GM19395 (cell line): ENCODE measurements at regions not wholly inside any gene's neighbourhood (a gene's known extent, or its start where the extent isn't known, plus 50 kb on each side); places are given as distances from the start of the nearest gene placed in this dataset.
"Not testable (repeated sequence)": the region's sequence is repeated elsewhere in the genome, so short reads cannot be mapped to it uniquely, and the experiment has no call there.

ENCODE experiments used
- ATAC-seq: cut with Tn5 transposase; IDR thresholded peaks from one replicate; pipeline ENCODE4 v1.9.1; 2021; ENCODE audit warnings: mild to moderate bottlenecking, moderate library complexity; ENCODE audit not compliant: unreplicated experiment

GRCh38 chr4:49226216-49226866, 240.3 kb downstream of the CWH43 start:
- ATAC-seq: not testable (repeated sequence)

GRCh38 chr4:49227941-49228340, 241.9 kb downstream of the CWH43 start:
- not testable (repeated sequence) for ATAC-seq

DNA sequence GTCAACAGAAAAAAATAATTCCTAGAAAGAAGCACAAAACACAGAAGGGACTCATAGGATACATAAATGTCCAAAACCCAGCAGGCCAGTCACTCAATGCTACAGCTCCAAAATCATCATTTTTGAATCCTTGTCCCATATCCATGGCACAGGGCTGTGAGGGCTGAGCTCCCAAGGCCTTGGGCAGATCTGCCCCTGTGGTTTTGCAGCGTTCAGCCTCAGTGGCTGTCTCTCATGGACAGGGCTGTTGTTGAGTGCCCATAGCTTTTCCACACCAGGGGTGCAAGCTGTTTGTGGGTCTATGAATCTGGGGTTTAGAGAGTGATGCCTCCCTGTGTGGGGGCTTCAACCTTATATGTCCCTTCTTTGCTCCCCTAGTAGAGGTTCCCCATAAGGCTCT, 243.2 kb downstream of the CWH43 start:
- ATAC-seq: not testable (repeated sequence)

GRCh38 chr4:49229713-49230112, 243.6 kb downstream of the CWH43 start:
- not testable (repeated sequence) for ATAC-seq

DNA sequence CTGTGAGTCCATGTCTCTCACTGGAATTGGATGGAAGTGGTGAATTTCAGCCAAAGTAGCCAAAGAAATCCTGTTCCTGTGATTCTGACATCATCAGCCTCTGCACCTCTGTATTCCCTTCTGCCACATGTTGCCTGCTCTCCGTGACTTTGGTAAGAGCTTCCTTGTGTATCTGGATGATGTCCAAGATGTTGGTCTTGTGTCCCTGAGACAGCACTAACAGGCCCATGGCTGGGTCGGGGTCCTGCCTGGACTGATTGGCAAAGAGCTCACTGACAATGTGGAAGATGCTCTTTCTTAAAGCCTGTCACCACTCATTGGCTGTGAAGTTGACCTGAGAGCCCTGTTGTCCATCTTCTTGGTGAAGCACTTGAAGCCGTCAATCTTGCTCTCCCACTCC, 247.3 kb downstream of the CWH43 start:
- ATAC-seq: not testable (repeated sequence)

GRCh38 chr4:49233749-49234148, 247.7 kb downstream of the CWH43 start:
- ATAC-seq: not testable (repeated sequence)

DNA sequence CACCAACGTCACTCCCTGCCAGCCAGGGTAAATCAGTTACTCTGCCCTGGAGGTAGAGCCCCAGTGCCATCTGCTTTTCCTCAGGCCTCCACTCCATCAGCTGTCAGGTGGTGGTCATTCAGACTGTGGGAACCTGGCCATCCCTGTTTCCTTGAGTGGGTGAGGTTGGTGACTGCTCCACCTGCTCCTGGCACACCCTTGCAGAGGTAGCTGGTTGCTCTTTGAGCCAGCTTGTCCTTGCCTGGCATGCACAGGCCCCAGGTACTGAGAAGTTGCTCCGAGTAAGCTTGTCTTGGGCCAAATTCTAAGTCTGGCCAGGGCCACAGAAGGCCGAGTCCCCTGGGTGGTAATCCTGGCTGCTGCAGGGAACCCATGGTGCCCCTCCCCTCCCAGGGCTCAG, 248.3 kb downstream of the CWH43 start:
- not testable (repeated sequence) for ATAC-seq

DNA sequence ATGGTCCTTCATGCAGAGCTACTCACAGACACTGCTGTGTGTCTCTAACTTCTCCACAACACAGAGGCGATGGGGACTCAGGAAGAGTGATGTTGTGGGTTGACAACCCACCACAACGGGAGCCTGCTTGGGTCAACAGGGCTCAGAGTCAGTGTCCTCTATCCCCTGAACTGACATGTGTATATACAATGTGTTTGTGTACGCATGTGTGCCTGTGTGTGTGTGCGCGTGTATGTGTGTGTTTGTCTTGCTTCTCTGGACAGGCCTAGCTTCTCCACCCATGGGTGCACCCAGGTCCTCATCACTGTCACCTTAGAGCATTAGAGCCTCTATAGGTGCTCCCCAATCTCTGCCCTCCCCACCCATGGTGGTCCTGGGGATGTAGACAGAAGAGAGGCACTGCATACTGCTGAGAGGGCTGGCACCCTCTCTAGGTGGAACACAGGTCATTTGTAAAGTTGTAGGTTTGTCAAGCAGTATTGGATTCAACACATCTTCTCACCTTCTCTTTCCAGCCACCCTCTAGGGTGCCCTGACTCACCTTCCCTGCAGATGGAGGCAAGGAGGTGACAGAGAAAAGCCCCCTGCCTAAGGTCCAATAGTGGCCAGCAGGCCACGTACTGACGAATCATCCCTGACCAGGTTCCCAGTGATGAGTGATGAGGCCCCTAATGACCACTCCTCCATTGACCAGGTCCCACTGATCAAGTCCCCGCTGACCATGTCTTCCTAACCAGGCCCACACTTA, 249.5 kb downstream of the CWH43 start:
- ATAC-seq: not testable (repeated sequence)

DNA sequence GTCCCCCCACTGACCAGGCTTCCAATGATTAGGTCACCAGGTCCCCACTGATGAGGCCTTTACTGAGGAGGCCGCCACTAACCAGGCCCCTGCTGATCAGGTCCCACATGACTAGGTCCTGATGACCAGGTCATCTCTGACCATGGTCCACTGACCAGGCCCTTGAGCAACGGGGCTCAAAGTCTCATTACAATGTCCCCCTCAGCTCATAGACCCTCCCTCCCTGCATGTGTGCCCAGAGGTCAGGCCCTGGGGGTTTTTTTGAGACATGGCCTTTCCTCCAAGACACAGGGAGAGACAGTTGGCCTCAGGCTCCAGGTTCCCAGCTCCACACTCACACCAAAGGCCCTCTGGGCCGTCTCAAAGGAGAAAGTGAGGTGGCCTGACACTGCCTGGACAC, 250.4 kb downstream of the CWH43 start:
- ATAC-seq: not testable (repeated sequence)

DNA sequence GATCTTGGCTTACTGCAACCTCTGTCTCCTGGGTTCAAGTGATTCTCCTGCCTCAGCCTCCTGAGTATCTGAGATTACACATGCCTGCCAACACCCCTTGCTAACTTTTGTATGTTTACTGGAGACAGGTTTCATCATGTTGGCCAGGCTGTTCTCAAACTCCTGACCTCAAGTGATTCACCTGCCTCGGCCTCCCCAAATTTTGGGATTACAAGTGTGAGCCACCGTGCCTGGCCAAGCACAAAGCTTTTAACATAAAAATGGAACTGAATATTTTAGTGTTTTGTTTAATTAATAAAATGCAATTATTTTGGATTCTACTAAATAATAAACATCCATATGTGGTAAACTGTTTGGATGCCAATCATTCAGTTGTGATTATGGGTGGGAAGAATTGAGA, 255.2 kb downstream of the CWH43 start:
- ATAC-seq: not testable (repeated sequence)

DNA sequence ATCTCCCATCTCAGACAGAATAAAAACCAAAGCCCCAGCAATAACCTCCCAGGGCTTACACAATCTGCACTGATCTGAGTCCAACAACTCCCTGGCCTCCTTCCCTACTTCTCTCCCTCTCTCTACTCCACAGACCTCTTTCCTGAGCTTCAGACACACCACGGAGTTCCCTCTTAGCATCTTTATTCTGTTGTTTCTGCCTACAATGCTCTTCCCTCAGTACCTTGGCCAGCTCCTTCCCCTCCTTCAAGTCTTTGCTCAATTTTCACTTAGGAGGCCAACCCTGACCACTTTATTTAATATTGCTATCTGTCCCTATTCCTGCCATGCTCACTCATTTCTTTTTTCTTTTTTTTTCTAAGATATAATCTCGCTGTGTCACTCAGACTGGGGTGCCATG, 276.7 kb downstream of the CWH43 start:
- not testable (repeated sequence) for ATAC-seq

GRCh38 chr4:49270435-49270834, 284.4 kb downstream of the CWH43 start:
- ATAC-seq: not testable (repeated sequence)

DNA sequence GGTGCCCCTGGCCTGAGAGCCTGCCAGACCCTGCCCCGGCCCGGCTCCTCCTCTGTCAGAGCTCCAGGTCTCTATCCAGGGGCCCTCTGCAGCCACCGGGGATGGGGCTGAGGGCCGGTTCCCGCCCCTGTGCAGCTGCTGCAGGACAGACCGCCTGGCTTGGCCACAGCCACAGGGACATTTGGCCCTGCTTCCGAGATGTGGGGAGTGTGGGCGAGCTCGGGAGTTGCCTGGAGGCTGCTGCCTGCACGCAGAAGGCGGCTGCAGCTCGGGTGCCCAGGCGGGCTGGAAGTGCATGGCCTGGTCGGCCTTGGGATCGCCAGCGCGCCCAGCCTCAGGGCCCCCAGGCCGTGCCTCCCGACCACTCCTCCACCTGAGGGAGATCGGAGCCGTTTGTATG, 284.8 kb downstream of the CWH43 start:
- ATAC-seq: not testable (repeated sequence)

- not testable (repeated sequence) for ATAC-seq
These were observed 299.8 kb downstream of the CWH43 start for GRCh38 chr4:49285905-49286304.

DNA sequence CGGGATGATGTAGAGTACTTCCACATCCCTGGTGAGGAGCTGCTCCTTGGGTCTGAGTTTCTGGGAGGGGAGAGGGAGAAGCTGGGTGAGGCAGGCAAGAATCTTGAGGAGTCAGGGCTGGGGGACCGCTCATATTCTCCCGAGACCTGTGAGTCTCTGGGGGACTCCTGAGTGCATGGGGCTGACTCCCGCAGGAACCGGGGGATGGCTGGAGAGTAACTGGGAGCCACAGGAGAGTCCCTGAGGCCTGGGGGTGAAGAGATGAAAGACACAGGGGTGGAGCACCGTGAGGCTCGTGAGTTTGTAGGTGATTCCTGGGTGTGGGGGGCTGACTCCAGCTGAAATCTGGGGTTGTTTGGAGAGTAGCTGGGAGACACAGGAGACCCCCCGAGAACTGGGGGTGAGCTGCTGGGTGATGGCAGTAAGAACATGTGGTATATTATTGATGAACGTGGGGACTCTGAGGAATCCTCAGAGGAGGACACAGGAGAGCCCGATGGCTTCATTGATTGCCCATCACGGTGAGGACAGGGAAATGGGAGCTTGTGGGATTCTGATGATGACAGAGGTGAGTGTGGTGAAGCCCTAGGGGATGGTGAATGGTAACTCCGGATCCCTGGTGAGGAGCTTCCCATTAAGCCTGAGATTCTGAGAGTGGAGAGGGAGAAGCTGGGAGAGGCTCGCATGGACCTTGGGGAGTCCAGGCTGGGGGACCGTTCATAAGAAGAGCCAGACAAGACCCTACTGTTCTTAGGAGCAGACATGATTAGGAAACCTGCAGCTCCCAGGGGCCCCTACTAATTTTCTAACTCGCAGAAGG, 301.1 kb downstream of the CWH43 start:
- not testable (repeated sequence) for ATAC-seq

DNA sequence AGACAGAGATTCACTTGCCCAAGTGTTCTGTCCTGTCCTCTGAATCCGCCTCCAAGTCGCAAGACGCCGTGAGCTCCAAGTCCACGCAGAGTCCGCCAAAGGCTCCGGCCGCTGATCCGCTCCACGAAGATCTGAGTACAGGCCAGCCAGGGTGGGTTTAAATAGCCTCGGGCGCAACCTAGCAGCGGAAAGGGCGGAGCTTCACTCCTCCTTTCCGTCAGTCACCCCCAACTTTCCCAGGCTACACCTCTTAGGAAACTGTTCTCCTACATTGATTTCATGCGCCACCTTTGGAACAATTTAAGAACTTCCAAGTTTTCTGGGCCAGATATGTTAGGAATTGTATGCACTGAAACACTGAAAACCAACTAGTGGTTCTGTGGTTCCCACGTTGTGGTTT, 301.8 kb downstream of the CWH43 start:
- ATAC-seq: not testable (repeated sequence)

- not testable (repeated sequence) for ATAC-seq
These were observed 302.7 kb downstream of the CWH43 start for GRCh38 chr4:49288796-49289195.

GRCh38 chr4:49314815-49315214, 328.7 kb downstream of the CWH43 start:
- ATAC-seq: not testable (repeated sequence)

GRCh38 chr4:49320725-49321410, 334.8 kb downstream of the CWH43 start:
- not testable (repeated sequence) for ATAC-seq

DNA sequence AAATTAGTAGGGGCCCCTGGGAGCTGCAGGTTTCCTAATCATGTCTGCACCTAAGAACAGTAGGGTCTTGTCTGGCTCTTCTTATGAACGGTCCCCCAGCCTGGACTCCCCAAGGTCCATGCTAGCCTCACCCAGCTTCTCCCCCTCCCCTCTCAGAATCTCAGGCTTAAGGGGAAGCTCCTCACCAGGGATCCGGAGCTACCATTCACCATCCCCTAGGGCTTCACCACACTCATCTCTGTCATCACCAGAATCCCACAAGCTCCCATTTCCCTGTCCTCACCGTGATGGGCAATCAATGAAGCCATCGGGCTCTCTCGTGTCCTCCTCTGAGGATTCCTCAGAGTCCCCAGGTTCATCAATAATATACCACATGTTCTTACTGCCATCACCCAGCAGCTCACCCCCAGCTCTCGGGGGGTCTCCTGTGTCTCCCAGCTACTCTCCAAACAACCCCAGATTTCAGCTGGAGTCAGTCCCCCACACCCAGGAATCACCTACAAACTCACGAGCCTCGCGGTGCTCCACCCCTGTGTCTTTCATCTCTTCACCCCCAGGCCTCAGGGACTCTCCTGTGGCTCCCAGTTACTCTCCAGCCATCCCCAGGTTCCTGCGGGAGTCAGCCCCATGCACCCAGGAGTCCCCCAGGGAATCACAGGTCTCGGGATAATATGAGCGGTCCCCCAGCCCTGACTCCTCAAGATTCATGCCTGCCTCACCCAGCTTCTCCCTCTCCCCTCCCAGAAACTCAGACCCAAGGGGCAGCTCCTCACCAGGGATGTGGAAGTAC, 335.6 kb downstream of the CWH43 start:
- ATAC-seq: not testable (repeated sequence)
